ENCODE measurements at regions not wholly inside any gene's neighbourhood (a gene's known extent, or its start where the extent isn't known, plus 50 kb on each side); places are given as distances from the start of the nearest gene placed in this dataset.

GRCh38 chr5:155229135-155229534, 215.6 kb downstream of the KIF4B start:
- Histone ChIP-seq H3K9ac (ENCODE audit: low read length) (no peak overlapping the region), H3K9me2 (replicated peaks; ENCODE audit: insufficient read depth, low read length) (no peaks in the 10 kb centered on the region), H3K4me3 (ENCODE audit: low read length) (no peak overlapping the region), H3K4me1 (ENCODE audit: low read length) (no peaks in the 10 kb centered on the region), H2AFZ (ENCODE audit: low read length) (no peak overlapping the region), H3F3A (ENCODE audit: insufficient read depth, low read length) (no peaks in the 10 kb centered on the region), H4K20me1 (ENCODE audit: insufficient read depth, low read length) (no peaks in the 10 kb centered on the region), H3K4me2 (ENCODE audit: low read depth, low read length) (no peak overlapping the region), H3K79me2 (ENCODE audit: low read length) (no peaks in the 10 kb centered on the region), H3K9me3 (replicated peaks; ENCODE audit: insufficient read depth, low read length) (no peaks in the 10 kb centered on the region), H3K27me3 (replicated peaks; ENCODE audit: insufficient read depth, low read length) (no peaks in the 10 kb centered on the region), H3K36me3 (replicated peaks; ENCODE audit: insufficient read depth, low read length) (no peaks in the 10 kb centered on the region), H3K27ac (ENCODE audit: low read length) (no peak overlapping the region)
- DNase-seq: no peak
- no peak for TF ChIP-seq CTCF (IDR thresholded peaks at IDR 0.05; ENCODE audit: low read length)
- no peak for TF ChIP-seq EZH2phosphoT487 (IDR thresholded peaks at IDR 0.05; ENCODE audit: low read length)
- no peak for TF ChIP-seq EZH2 (optimal IDR thresholded peaks at IDR 0.05; ENCODE audit: low read depth, low read length)

- Histone ChIP-seq H3K36me3 (replicated peaks; ENCODE audit: insufficient read depth, low read length) (no peaks in the 10 kb centered on the region), H3K27me3 (replicated peaks; ENCODE audit: insufficient read depth, low read length) (no peaks in the 10 kb centered on the region), H4K20me1 (ENCODE audit: insufficient read depth, low read length) (no peaks in the 10 kb centered on the region), H3K4me3 (ENCODE audit: low read length) (no peak overlapping the region), H3K4me2 (ENCODE audit: low read depth, low read length) (no peak overlapping the region), H3K9ac (ENCODE audit: low read length) (no peak overlapping the region), H3K9me3 (replicated peaks; ENCODE audit: insufficient read depth, low read length) (no peaks in the 10 kb centered on the region), H2AFZ (ENCODE audit: low read length) (no peak overlapping the region), H3K79me2 (ENCODE audit: low read length) (no peaks in the 10 kb centered on the region), H3K4me1 (ENCODE audit: low read length) (no peaks in the 10 kb centered on the region), H3K27ac (ENCODE audit: low read length) (no peak overlapping the region), H3F3A (ENCODE audit: insufficient read depth, low read length) (no peaks in the 10 kb centered on the region), H3K9me2 (replicated peaks; ENCODE audit: insufficient read depth, low read length) (no peaks in the 10 kb centered on the region)
- TF ChIP-seq CTCF (IDR thresholded peaks at IDR 0.05; ENCODE audit: low read length): no peak
- TF ChIP-seq EZH2 (optimal IDR thresholded peaks at IDR 0.05; ENCODE audit: low read depth, low read length): no peak
- no peak for TF ChIP-seq EZH2phosphoT487 (IDR thresholded peaks at IDR 0.05; ENCODE audit: low read length)
- no peak for DNase-seq
These were observed 226.2 kb downstream of the KIF4B start for GRCh38 chr5:155239803-155240202.

- no peaks in the 10 kb centered on the region for H3F3A ChIP-seq (ENCODE audit: insufficient read depth, low read length)
- no peak overlapping the region for H3K9ac ChIP-seq (ENCODE audit: low read length)
- no peaks in the 10 kb centered on the region for H4K20me1 ChIP-seq (ENCODE audit: insufficient read depth, low read length)
- H3K27me3 ChIP-seq (replicated peaks; ENCODE audit: insufficient read depth, low read length): no peaks in the 10 kb centered on the region
- no peaks in the 10 kb centered on the region for H3K36me3 ChIP-seq (replicated peaks; ENCODE audit: insufficient read depth, low read length)
- no peaks in the 10 kb centered on the region for H3K79me2 ChIP-seq (ENCODE audit: low read length)
- no peaks in the 10 kb centered on the region for H3K9me2 ChIP-seq (replicated peaks; ENCODE audit: insufficient read depth, low read length)
- H2AFZ ChIP-seq (ENCODE audit: low read length): no peak overlapping the region
- H3K9me3 ChIP-seq (replicated peaks; ENCODE audit: insufficient read depth, low read length): no peaks in the 10 kb centered on the region
- TF ChIP-seq EZH2phosphoT487 (IDR thresholded peaks at IDR 0.05; ENCODE audit: low read length) (no peak), EZH2 (optimal IDR thresholded peaks at IDR 0.05; ENCODE audit: low read depth, low read length) (no peak), CTCF (IDR thresholded peaks at IDR 0.05; ENCODE audit: low read length) (no peak)
- no peak overlapping the region for H3K4me2 ChIP-seq (ENCODE audit: low read depth, low read length)
- DNase-seq: no peak
- H3K27ac ChIP-seq (ENCODE audit: low read length): no peak overlapping the region
- H3K4me3 ChIP-seq (ENCODE audit: low read length): no peak overlapping the region
- H3K4me1 ChIP-seq (ENCODE audit: low read length): no peaks in the 10 kb centered on the region
These were observed 237.0 kb downstream of the KIF4B start for GRCh38 chr5:155250596-155250995.

All from MM.1S (cell line).